Liver (tissue), 7 donors: ENCODE measurements at regions not wholly inside any gene's neighbourhood (a gene's known extent, or its start where the extent isn't known, plus 50 kb on each side); places are given as distances from the start of the nearest gene placed in this dataset.

Source experiments
- DNase-seq: peaks from one replicate; pipeline ENCODE4 v3.0.0-alpha.2; 2017; ENCODE audit warnings: low spot score
- H3K27ac ChIP-seq, 2 donors: one replicate each; pipeline ENCODE4 v1.7.0; 2013; ENCODE audit warnings: inconsistent platforms in 2 of 2, low read length in 2 of 2, control low read depth in 1 of 2, low read depth in 1 of 2, mild to moderate bottlenecking in 1 of 2
- H3K27me3 ChIP-seq, 4 donors: one replicate each; pipeline versions ENCODE4 v1.6.1 to v1.7.0; 2013; ENCODE audit warnings: low read length in 3 of 4, inconsistent platforms in 1 of 4, mild to moderate bottlenecking in 1 of 4, moderate library complexity in 1 of 4; ENCODE audit not compliant: control insufficient read depth in 4 of 4, insufficient read depth in 4 of 4
- H3K36me3 ChIP-seq, 4 donors: one replicate each; pipeline versions ENCODE4 v1.6.1 to v1.7.0; 2013; ENCODE audit warnings: low read length in 3 of 4, mild to moderate bottlenecking in 3 of 4, low read depth in 1 of 4, moderate library complexity in 1 of 4; ENCODE audit not compliant: control insufficient read depth in 4 of 4, insufficient read depth in 3 of 4
- H3K4me1 ChIP-seq, 4 donors: one replicate each; pipeline versions ENCODE4 v1.6.1 to v1.7.0; 2013; ENCODE audit warnings: low read length in 3 of 4, mild to moderate bottlenecking in 3 of 4, moderate library complexity in 1 of 4; ENCODE audit not compliant: control insufficient read depth in 4 of 4, insufficient read depth in 4 of 4
- H3K4me3 ChIP-seq, 3 donors: one replicate each; pipeline versions ENCODE4 v1.6.1 to v1.7.0; 2013; ENCODE audit warnings: low read length in 3 of 3, control low read depth in 1 of 3, low read depth in 1 of 3, mild to moderate bottlenecking in 1 of 3
- H3K9ac ChIP-seq, 2 donors: one replicate each; pipeline ENCODE4 v1.7.0; 2013; ENCODE audit warnings: low read length in 2 of 2, mild to moderate bottlenecking in 2 of 2, moderate library complexity in 2 of 2, control low read depth in 1 of 2, low read depth in 1 of 2
- H3K9me3 ChIP-seq, 4 donors: one replicate each; pipeline versions ENCODE4 v1.6.1 to v1.7.0; 2013; ENCODE audit warnings: low read length in 3 of 4; ENCODE audit not compliant: control insufficient read depth in 4 of 4
- EGR1 ChIP-seq, 2 donors: IDR thresholded peaks; 2 replicates each; pipeline ENCODE4 v1.6.1; 2016 to 2018; ENCODE audit warnings: antibody characterized with exemption in 2 of 2, low read depth in 2 of 2
- FOXA1 ChIP-seq: IDR thresholded peaks from 2 replicates; pipeline ENCODE4 v1.6.1; 2016; ENCODE audit warnings: antibody characterized with exemption
- FOXA2 ChIP-seq: IDR thresholded peaks from 2 replicates; pipeline ENCODE4 v1.6.1; 2016; ENCODE audit warnings: antibody characterized with exemption
- GABPA ChIP-seq, 2 donors: IDR thresholded peaks in 1 of 2; conservative IDR thresholded peaks in 1 of 2; 2 replicates each; pipeline ENCODE4 v1.6.1; 2016; ENCODE audit warnings: antibody characterized with exemption in 2 of 2, mild to moderate bottlenecking in 1 of 2, moderate library complexity in 1 of 2
- JUND ChIP-seq, 2 donors: IDR thresholded peaks; 2 replicates each; pipeline ENCODE4 v1.6.1; 2016; ENCODE audit warnings: antibody characterized with exemption in 2 of 2
- NR2F2 ChIP-seq: IDR thresholded peaks from 2 replicates; pipeline ENCODE4 v1.6.1; 2016; ENCODE audit warnings: antibody characterized with exemption
- RAD21 ChIP-seq, 2 donors: IDR thresholded peaks; 2 replicates each; pipeline ENCODE4 v1.6.1; 2016; ENCODE audit warnings: antibody characterized with exemption in 2 of 2, mild to moderate bottlenecking in 2 of 2
- RXRA ChIP-seq, 2 donors: IDR thresholded peaks; 2 replicates each; pipeline ENCODE4 v1.6.1; 2017 to 2018; ENCODE audit warnings: antibody characterized with exemption in 2 of 2, mild to moderate bottlenecking in 1 of 2
- SP1 ChIP-seq: IDR thresholded peaks from 2 replicates; pipeline ENCODE4 v1.6.1; 2018; ENCODE audit warnings: antibody characterized with exemption, mild to moderate bottlenecking
- TAF1 ChIP-seq: conservative IDR thresholded peaks from 2 replicates; pipeline ENCODE4 v1.6.1; 2016; ENCODE audit warnings: antibody characterized with exemption, mild to moderate bottlenecking
- YY1 ChIP-seq: IDR thresholded peaks from 2 replicates; pipeline ENCODE4 v1.6.1; 2016; ENCODE audit warnings: antibody characterized with exemption, mild to moderate bottlenecking
- WGBS: extraction: QIAGEN DNeasy Blood & Tissue Kit; methylation state at CpG from one replicate; pipeline ENCODE4 v1.1.7; 2013; 5-methylcytosine and 5-hydroxymethylcytosine counted together
- TF ChIP-seq, protein P1 (sequence below): IDR thresholded peaks from 2 replicates; pipeline ENCODE4 v1.6.1; 2016; ENCODE audit warnings: antibody characterized with exemption
- TF ChIP-seq, protein P2 (sequence below): IDR thresholded peaks from 2 replicates; pipeline ENCODE4 v1.6.1; 2016; ENCODE audit warnings: antibody characterized with exemption
- TF ChIP-seq, protein P3 (sequence below): IDR thresholded peaks from 2 replicates; pipeline ENCODE4 v1.6.1; 2016; ENCODE audit warnings: antibody characterized with exemption
- TF ChIP-seq, protein P4 (sequence below): IDR thresholded peaks from 2 replicates; pipeline ENCODE4 v1.6.1; 2016; ENCODE audit warnings: antibody characterized with exemption, mild to moderate bottlenecking
- donor health status: healthy.
- donor health status: healthy.
- donor health status: healthy.
- donor health status: healthy.

DNA sequence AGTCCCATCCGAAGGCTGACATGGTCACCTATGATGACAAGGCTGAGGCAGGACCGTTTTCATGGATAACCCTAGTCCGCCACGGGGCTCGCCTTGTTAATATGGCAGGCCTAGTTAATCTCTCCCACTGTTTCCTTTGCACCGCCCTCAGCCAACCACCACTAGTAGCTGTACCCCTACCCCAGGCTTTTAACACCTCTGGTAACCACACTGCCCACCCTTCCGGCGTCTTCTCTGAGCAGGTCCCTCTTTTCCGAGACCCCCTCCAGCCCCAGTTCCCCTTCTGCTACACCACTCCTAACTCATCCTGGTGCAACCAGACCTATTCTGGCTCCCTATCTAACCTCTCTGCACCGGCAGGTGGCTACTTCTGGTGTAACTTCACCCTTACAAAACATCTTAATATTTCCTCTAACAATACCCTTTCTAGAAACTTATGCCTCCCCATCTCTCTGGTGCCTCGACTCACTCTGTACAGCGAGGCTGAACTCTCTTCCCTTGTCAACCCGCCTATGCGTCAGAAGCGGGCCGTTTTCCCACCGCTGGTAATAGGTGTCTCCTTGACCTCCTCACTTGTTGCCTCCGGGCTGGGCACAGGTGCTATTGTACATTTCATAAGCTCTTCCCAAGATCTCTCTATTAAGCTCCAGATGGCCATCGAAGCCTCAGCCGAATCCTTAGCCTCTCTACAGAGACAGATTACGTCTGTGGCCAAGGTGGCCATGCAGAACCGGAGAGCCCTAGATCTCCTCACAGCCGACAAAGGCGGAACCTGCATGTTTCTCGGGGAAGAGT is 964.4 kb downstream of the RPA4 start:
- Histone ChIP-seq H3K4me1 (no peaks in the 10 kb centered on the region), H3K4me3 (no peak overlapping the region), H3K9me3 (peaks cover 0 to 9% (median 3%) of the 10 kb centered on the region in 4 donors), H3K36me3 (no peaks in the 10 kb centered on the region), H3K27ac (no peak overlapping the region), H3K9ac (no peak overlapping the region), H3K27me3 (no peaks in the 10 kb centered on the region)
- WGBS: 91% methylated on average over 25 of the region's 25 CpGs
- DNase-seq: no peak
- TF ChIP-seq YY1 (no peak), FOXA2 (no peak), EGR1 (IDR thresholded peaks at IDR 0.05; ENCODE audit: low read depth in 2 of 2) (no peak), FOXA1 (no peak), NR2F2 (no peak), RAD21 (IDR thresholded peaks at IDR 0.05) (no peak)
- TF ChIP-seq, protein P1, sequence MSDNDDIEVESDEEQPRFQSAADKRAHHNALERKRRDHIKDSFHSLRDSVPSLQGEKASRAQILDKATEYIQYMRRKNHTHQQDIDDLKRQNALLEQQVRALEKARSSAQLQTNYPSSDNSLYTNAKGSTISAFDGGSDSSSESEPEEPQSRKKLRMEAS: no peak
- TF ChIP-seq, protein P2, sequence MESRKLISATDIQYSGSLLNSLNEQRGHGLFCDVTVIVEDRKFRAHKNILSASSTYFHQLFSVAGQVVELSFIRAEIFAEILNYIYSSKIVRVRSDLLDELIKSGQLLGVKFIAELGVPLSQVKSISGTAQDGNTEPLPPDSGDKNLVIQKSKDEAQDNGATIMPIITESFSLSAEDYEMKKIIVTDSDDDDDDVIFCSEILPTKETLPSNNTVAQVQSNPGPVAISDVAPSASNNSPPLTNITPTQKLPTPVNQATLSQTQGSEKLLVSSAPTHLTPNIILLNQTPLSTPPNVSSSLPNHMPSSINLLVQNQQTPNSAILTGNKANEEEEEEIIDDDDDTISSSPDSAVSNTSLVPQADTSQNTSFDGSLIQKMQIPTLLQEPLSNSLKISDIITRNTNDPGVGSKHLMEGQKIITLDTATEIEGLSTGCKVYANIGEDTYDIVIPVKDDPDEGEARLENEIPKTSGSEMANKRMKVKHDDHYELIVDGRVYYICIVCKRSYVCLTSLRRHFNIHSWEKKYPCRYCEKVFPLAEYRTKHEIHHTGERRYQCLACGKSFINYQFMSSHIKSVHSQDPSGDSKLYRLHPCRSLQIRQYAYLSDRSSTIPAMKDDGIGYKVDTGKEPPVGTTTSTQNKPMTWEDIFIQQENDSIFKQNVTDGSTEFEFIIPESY: no peak
- TF ChIP-seq, protein P3, sequence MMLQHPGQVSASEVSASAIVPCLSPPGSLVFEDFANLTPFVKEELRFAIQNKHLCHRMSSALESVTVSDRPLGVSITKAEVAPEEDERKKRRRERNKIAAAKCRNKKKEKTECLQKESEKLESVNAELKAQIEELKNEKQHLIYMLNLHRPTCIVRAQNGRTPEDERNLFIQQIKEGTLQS: no peak

DNA sequence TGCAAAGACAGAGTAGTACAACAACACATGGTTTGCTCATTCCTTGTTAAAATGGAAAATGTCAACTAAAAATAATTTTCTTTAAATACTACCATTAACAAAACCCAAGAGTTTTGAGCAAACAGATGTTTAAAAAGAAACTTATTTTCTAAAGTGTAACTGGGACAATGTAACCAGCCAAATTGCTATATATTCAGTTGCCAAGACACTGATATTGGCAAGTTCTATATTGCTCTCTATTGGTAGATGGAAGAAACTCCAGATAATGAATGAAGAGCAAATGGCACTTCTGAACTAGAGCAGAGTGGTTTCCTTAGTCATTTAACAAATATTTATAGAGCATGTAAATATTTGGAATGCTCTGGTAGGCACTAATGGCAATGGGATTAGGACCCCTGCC is 966.2 kb downstream of the RPA4 start:
- no peaks in the 10 kb centered on the region for H3K4me1 ChIP-seq
- no peak overlapping the region for H3K4me3 ChIP-seq
- no peak overlapping the region for H3K9ac ChIP-seq
- TF ChIP-seq SP1 (no peak), RXRA (IDR thresholded peaks at IDR 0.05) (no peak), EGR1 (IDR thresholded peaks at IDR 0.05; ENCODE audit: low read depth in 2 of 2) (no peak), FOXA2 (no peak), RAD21 (IDR thresholded peaks at IDR 0.05) (no peak), GABPA (IDR thresholded peaks at IDR 0.05 in 1 of 2, conservative IDR thresholded peaks at IDR 0.05 in 1 of 2) (no peak)
- TF ChIP-seq, protein P1: no peak
- TF ChIP-seq, protein P3: no peak
- no peaks in the 10 kb centered on the region for H3K36me3 ChIP-seq
- no peak overlapping the region for H3K27ac ChIP-seq
- DNase-seq: no peak
- H3K9me3 ChIP-seq: peaks cover 0 to 3% (median 1%) of the 10 kb centered on the region in 4 donors
- no peaks in the 10 kb centered on the region for H3K27me3 ChIP-seq

DNA sequence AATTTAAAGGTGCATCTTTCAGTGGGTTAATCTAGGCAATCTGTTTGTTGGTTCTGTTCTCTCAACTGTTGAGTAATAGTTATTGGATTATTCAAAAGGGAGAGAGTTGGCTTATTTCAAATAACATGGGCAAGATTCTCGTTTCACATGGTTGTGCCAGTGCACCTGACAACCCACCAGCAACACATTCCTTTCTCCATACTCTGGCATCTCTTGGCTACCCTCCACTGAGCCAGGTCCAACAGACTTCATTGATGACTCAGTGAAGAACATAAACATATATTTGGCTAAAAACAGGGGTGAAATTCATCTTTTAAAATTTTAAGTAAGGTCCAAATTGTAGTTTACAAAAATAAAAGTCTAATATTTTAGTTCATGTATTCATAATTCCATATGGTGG is 967.2 kb downstream of the RPA4 start:
- H3K27ac ChIP-seq: no peak overlapping the region
- H3K4me1 ChIP-seq: no peaks in the 10 kb centered on the region
- no peaks in the 10 kb centered on the region for H3K27me3 ChIP-seq
- H3K36me3 ChIP-seq: no peaks in the 10 kb centered on the region
- 43% methylated on average over 1 of the region's 1 CpG for WGBS
- no peak for DNase-seq
- no peaks in the 10 kb centered on the region for H3K9me3 ChIP-seq
- no peak overlapping the region for H3K4me3 ChIP-seq
- H3K9ac ChIP-seq: no peak overlapping the region
- no peak for TF ChIP-seq YY1
- TF ChIP-seq TAF1: no peak
- TF ChIP-seq, protein P1: no peak
- no peak for TF ChIP-seq FOXA1
- TF ChIP-seq FOXA2: no peak
- TF ChIP-seq, protein P4, sequence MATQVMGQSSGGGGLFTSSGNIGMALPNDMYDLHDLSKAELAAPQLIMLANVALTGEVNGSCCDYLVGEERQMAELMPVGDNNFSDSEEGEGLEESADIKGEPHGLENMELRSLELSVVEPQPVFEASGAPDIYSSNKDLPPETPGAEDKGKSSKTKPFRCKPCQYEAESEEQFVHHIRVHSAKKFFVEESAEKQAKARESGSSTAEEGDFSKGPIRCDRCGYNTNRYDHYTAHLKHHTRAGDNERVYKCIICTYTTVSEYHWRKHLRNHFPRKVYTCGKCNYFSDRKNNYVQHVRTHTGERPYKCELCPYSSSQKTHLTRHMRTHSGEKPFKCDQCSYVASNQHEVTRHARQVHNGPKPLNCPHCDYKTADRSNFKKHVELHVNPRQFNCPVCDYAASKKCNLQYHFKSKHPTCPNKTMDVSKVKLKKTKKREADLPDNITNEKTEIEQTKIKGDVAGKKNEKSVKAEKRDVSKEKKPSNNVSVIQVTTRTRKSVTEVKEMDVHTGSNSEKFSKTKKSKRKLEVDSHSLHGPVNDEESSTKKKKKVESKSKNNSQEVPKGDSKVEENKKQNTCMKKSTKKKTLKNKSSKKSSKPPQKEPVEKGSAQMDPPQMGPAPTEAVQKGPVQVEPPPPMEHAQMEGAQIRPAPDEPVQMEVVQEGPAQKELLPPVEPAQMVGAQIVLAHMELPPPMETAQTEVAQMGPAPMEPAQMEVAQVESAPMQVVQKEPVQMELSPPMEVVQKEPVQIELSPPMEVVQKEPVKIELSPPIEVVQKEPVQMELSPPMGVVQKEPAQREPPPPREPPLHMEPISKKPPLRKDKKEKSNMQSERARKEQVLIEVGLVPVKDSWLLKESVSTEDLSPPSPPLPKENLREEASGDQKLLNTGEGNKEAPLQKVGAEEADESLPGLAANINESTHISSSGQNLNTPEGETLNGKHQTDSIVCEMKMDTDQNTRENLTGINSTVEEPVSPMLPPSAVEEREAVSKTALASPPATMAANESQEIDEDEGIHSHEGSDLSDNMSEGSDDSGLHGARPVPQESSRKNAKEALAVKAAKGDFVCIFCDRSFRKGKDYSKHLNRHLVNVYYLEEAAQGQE: no peak
- TF ChIP-seq, protein P3: no peak
- no peak for TF ChIP-seq JUND (IDR thresholded peaks at IDR 0.05)
- TF ChIP-seq NR2F2: no peak
- no peak for TF ChIP-seq RAD21 (IDR thresholded peaks at IDR 0.05)
- TF ChIP-seq, protein P2: no peak
